Epithelial cell of esophagus (primary cell): ENCODE measurements at regions not wholly inside any gene's neighbourhood (a gene's known extent, or its start where the extent isn't known, plus 50 kb on each side); places are given as distances from the start of the nearest gene placed in this dataset.
"Not testable (repeated sequence)": the region's sequence is repeated elsewhere in the genome, so short reads cannot be mapped to it uniquely, and the experiment has no call there.

ENCODE experiments used
- DNase-seq: peaks from one replicate; pipeline ENCODE4 v3.0.0; 2010; ENCODE audit warnings: low read depth
- H3K4me3 ChIP-seq: 2 replicates; pipeline ENCODE4 v1.5.1; 2011; ENCODE audit warnings: mild to moderate bottlenecking, low read length, control low read depth
- TF ChIP-seq, protein P1 (sequence below): IDR thresholded peaks from 2 replicates; pipeline ENCODE4 v1.5.1; 2011; ENCODE audit warnings: low read depth, mild to moderate bottlenecking, low read length, control low read depth, inconsistent platforms; ENCODE audit not compliant: insufficient read depth; ENCODE audit errors: missing control alignments

DNA sequence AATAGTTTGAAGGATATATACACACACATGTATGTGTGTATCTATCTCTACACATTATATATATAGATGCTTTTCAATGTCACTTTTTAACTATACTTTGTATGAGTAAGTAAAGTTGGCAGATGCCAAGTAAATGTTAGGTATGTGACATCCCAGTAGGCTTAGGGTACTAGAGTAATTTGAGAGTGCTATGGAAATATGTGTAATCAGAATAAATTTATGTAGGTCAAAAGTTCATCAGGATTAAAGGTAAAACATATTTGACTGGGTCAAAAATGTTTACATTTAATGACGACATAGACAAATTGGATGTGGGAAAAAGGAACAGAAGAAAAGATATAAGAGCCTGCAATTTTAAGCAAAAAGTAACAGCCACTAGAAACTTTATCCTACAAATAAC lies 588.8 kb downstream of the ANKRD50 start:
- TF ChIP-seq, protein P1, sequence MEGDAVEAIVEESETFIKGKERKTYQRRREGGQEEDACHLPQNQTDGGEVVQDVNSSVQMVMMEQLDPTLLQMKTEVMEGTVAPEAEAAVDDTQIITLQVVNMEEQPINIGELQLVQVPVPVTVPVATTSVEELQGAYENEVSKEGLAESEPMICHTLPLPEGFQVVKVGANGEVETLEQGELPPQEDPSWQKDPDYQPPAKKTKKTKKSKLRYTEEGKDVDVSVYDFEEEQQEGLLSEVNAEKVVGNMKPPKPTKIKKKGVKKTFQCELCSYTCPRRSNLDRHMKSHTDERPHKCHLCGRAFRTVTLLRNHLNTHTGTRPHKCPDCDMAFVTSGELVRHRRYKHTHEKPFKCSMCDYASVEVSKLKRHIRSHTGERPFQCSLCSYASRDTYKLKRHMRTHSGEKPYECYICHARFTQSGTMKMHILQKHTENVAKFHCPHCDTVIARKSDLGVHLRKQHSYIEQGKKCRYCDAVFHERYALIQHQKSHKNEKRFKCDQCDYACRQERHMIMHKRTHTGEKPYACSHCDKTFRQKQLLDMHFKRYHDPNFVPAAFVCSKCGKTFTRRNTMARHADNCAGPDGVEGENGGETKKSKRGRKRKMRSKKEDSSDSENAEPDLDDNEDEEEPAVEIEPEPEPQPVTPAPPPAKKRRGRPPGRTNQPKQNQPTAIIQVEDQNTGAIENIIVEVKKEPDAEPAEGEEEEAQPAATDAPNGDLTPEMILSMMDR: no peak
- no peak overlapping the region for H3K4me3 ChIP-seq
- DNase-seq: no peak

- not testable (repeated sequence) for H3K4me3 ChIP-seq, DNase-seq
These were observed 581.2 kb downstream of the ANKRD50 start for GRCh38 chr4:124131324-124131723.

DNA sequence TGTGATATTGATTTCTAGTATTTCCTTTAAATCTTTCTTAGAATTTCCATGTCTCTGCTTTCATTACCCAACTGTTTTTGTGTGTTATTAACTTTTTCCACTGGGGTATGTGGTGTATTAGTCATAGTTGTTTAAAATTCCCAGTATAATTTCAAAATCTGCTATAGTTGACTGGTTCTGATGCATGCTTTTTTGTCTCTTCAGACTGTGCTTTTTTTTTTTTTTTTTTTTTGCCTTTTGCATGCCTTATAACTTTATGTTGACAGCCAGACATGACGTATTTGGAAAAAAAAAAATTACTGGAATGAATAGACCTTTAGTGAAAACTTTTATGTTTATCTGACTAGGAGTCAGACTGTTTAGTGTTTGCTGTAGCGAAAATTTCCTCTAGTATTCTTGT lies 580.4 kb downstream of the ANKRD50 start:
- H3K4me3 ChIP-seq: no peak overlapping the region
- TF ChIP-seq, protein P1: no peak
- no peak for DNase-seq

DNA sequence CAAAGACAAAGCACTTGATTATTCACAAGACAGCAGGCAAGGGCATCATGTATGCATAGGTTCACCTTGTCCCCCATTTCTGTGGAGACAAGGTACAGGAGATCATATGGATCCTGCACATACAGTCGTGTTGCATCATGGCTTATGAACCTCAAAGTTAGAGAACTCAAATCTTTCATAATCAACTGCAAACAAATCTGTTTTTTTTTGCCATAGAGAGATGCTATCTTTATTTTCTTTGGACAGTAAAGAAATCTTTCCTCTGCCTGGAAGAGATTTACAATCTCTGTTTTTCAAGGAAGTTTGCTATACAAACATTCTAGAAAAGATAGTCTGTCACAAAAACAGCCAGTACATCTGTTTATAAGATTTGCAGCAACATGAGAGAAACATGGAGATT lies 578.8 kb downstream of the ANKRD50 start:
- no peak overlapping the region for H3K4me3 ChIP-seq
- DNase-seq: no peak
- TF ChIP-seq, protein P1: no peak

- H3K4me3 ChIP-seq: no peak overlapping the region
- TF ChIP-seq, protein P1: no peak
- DNase-seq: no peak
These were observed 577.1 kb downstream of the ANKRD50 start for GRCh38 chr4:124135409-124135813.

DNA sequence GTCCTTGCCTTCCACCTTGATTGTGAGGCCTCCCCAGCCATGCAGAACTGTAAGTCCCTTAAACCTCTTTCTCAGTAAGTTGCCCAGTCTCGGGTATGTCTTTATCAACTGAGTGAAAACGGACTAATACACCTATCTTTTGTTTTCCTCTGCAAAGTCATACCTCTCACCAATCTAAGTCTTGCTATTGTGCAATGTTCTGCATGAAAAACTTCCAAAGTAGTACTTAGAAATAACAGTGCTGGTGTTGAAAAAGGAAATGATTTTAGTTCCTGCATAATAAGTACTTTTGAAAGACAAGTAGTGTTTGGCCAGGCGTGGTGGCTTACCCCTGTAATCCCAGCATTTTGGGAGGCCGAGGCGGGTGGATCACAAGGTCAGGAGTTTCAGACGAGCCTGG lies 573.5 kb downstream of the ANKRD50 start:
- TF ChIP-seq, protein P1: no peak
- DNase-seq: no peak

DNA sequence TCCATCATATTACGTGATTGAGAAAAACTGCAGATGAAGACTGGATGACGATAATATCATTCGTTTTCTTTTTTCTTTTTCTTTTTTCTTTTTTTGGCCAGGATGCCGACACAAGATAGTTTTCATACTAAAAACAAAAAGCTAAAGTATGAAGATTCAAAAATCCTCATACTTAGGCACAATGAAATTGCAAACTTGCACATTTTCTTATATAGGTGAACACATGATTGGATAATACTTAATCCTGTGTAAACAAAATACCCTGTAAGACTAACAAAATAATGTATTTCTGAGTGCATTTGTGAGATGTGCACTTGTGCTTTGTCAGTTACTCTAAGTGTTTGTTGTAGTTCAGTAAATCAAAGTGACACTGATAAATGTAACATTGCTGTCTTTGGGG lies 568.9 kb downstream of the ANKRD50 start:
- no peak overlapping the region for H3K4me3 ChIP-seq
- no peak for DNase-seq
- TF ChIP-seq, protein P1: no peak

More for the DNA sequence above, 573.5 kb downstream of the ANKRD50 start:
- no peak overlapping the region for H3K4me3 ChIP-seq

GRCh38 chr4:124144238-124144654 lies 568.3 kb downstream of the ANKRD50 start:
- DNase-seq: peak; percentile 5
- TF ChIP-seq, protein P1: no peak
- no peak overlapping the region for H3K4me3 ChIP-seq
